GM12878 (cell line): ENCODE measurements at regions not wholly inside any gene's neighbourhood (a gene's known extent, or its start where the extent isn't known, plus 50 kb on each side); places are given as distances from the start of the nearest gene placed in this dataset.

Experiments
- ATAC-seq: fragments of 200-7000 bp; cut with Tn5 transposase; 3 replicates; pipeline ENCODE4 v1.9.1; 2020; ENCODE audit warnings: mild to moderate bottlenecking, moderate library complexity
- BruUV-seq: library from RNA; stranded (reverse); fragments of 400-500 nt; replicated peaks from 2 replicates; lab custom pipeline; 2021; lab: Mats Ljungman, UMichigan
- CTCF ChIA-PET: fragments of 300-600 bp; sonication (Branson Sonifier 250); formaldehyde crosslinking; extraction: SDS; loops from one replicate; lab custom pipeline; 2021; ENCODE audit warnings: inconsistent platforms; lab: Yijun Ruan, JAX
- POLR2A ChIA-PET: fragments of 350-600 bp; formaldehyde crosslinking; extraction: SDS; loops from one replicate; lab custom pipeline; 2021; ENCODE audit warnings: inconsistent platforms; lab: Charles Lee
- RAD21 ChIA-PET: fragments of 300-600 bp; sonication (Branson Sonifier 250); formaldehyde crosslinking; loops from one replicate; lab custom pipeline; 2023; ENCODE audit warnings: antibody characterized with exemption; ENCODE audit not compliant: unreplicated experiment; lab: Charles Lee
- SMC1A ChIA-PET: fragments of 300-600 bp; sonication (Branson Sonifier 250); formaldehyde crosslinking; loops from one replicate; lab custom pipeline; 2023; ENCODE audit not compliant: unreplicated experiment, uncharacterized antibody; lab: Charles Lee
- DNase-seq: peaks from one replicate; pipeline ENCODE4 v3.0.0-alpha.2; 2011; ENCODE audit warnings: low read depth, low spot score
- FAIRE-seq: peaks from 3 replicates; lab custom pipeline; 2011; peaks lifted over from hg19 to GRCh38; lab: Jason Lieb, UNC
- H2AFZ ChIP-seq: 2 replicates; pipeline ENCODE4 v1.6.0; 2011; ENCODE audit warnings: low read depth, low read length, control low read depth; ENCODE audit not compliant: control insufficient read depth
- H3K27ac ChIP-seq: 2 replicates; pipeline ENCODE4 v1.5.1; 2011; ENCODE audit warnings: control low read depth; ENCODE audit not compliant: control insufficient read depth, insufficient read depth
- H3K27me3 ChIP-seq, 2 experiments: replicated peaks in 1 of 2; 2 replicates each; pipeline versions ENCODE4 v1.6.0 to v1.6.1; 2011; ENCODE audit warnings: low read length in 1 of 2; ENCODE audit not compliant: control insufficient read depth in 2 of 2, insufficient read depth in 2 of 2
- H3K36me3 ChIP-seq, 2 experiments: 2 replicates each; pipeline ENCODE4 v1.5.1; 2011; ENCODE audit warnings: low read length in 1 of 2; ENCODE audit not compliant: control insufficient read depth in 2 of 2, insufficient read depth in 2 of 2
- H3K4me1 ChIP-seq: 2 replicates; pipeline ENCODE4 v1.6.1; 2011; ENCODE audit warnings: mild to moderate bottlenecking, low read length, moderate library complexity, mixed read lengths; ENCODE audit not compliant: control insufficient read depth, insufficient read depth
- H3K4me2 ChIP-seq: 2 replicates; pipeline ENCODE4 v1.6.0; 2011; ENCODE audit warnings: control low read depth; ENCODE audit not compliant: control insufficient read depth, insufficient read depth
- H3K4me3 ChIP-seq: fragments of 200-600 bp; sonication (generic); 2 replicates; pipeline ENCODE4 v1.5.1; 2016
- H3K79me2 ChIP-seq: 2 replicates; pipeline ENCODE4 v1.6.0; 2011; ENCODE audit warnings: low read length; ENCODE audit not compliant: control insufficient read depth, insufficient read depth
- H3K9ac ChIP-seq: 2 replicates; pipeline ENCODE4 v1.8.0; 2011; ENCODE audit warnings: low read length, control low read depth, mixed read lengths; ENCODE audit not compliant: control insufficient read depth, insufficient read depth
- H3K9me3 ChIP-seq: replicated peaks from 3 replicates; pipeline ENCODE4 v1.5.1; 2011; ENCODE audit warnings: mild to moderate bottlenecking, low read length; ENCODE audit not compliant: control insufficient read depth, insufficient read depth
- H4K20me1 ChIP-seq: 2 replicates; pipeline ENCODE4 v1.6.0; 2011; ENCODE audit not compliant: control insufficient read depth, insufficient read depth
- BHLHE40 ChIP-seq, 2 experiments: fragments of 450-650 bp in 1 of 2; IDR thresholded peaks; 2 replicates each; pipeline ENCODE4 v1.6.1; 2011 to 2017; ENCODE audit warnings: low read depth in 2 of 2, borderline replicate concordance in 1 of 2, improper control_type of control experiment in 1 of 2, low read length in 1 of 2, mild to moderate bottlenecking in 1 of 2
- BRCA1 ChIP-seq: IDR thresholded peaks from 2 replicates; pipeline ENCODE4 v1.6.1; 2011; ENCODE audit warnings: low read depth, low read length, improper control_type of control experiment
- CREM ChIP-seq: IDR thresholded peaks from 2 replicates; pipeline ENCODE4 v1.6.1; 2014; ENCODE audit warnings: antibody characterized with exemption, low read depth
- HDAC6 ChIP-seq: fragments of 200-600 bp; sonication (generic); IDR thresholded peaks from one replicate; pipeline ENCODE4 v1.8.0; 2017; ENCODE audit warnings: antibody characterized with exemption; ENCODE audit not compliant: unreplicated experiment
- KAT2A ChIP-seq: conservative IDR thresholded peaks from 2 replicates; pipeline ENCODE4 v1.6.1; 2011; ENCODE audit warnings: low read depth, low read length; ENCODE audit not compliant: control insufficient read depth
- KLF5 ChIP-seq: fragments of 450-650 bp; IDR thresholded peaks from 2 replicates; pipeline ENCODE4 v1.6.1; 2014; ENCODE audit warnings: mild to moderate bottlenecking; ENCODE audit not compliant: partially characterized antibody
- MYB ChIP-seq: fragments of 150-350 bp; IDR thresholded peaks from 2 replicates; pipeline ENCODE4 v1.6.1; 2014; ENCODE audit warnings: mild to moderate bottlenecking, low read depth, low read length, borderline replicate concordance
- RAD21 ChIP-seq: IDR thresholded peaks from 2 replicates; pipeline ENCODE4 v1.6.1; 2011; ENCODE audit warnings: mild to moderate bottlenecking, low read depth, low read length, moderate library complexity; ENCODE audit not compliant: insufficient read depth
- STAT1 ChIP-seq: fragments of 450-650 bp; conservative IDR thresholded peaks from 2 replicates; pipeline ENCODE4 v1.6.1; 2014; ENCODE audit warnings: antibody characterized with exemption, mild to moderate bottlenecking
- TARDBP ChIP-seq: IDR thresholded peaks from 2 replicates; pipeline ENCODE4 v1.6.1; 2016; ENCODE audit warnings: borderline replicate concordance
- ZBED1 ChIP-seq: IDR thresholded peaks from 2 replicates; pipeline ENCODE4 v1.6.1; 2016; ENCODE audit warnings: borderline replicate concordance
- ZNF217 ChIP-seq: fragments of 450-650 bp; IDR thresholded peaks from 2 replicates; pipeline ENCODE4 v1.6.1; 2017; ENCODE audit warnings: antibody characterized with exemption, mild to moderate bottlenecking
- WGBS: methylation state at CpG from one replicate; pipeline ENCODE4 v1.1.6; 2016; ENCODE audit warnings: low lambda C conversion rate; ENCODE audit not compliant: insufficient replicate concordance, insufficient coverage; ENCODE audit errors: missing lambda C conversion rate; 5-methylcytosine and 5-hydroxymethylcytosine counted together
- in situ Hi-C: fragments of 300-500 bp; cut with MboI; formaldehyde crosslinking; loops from 9 replicates; pipeline ENCODE4 v1.14.3; 2018; ENCODE audit warnings: mixed read lengths
- intact Hi-C: fragments of 100-400 bp; cut with micrococcal nuclease; formaldehyde crosslinking; loops from one replicate; pipeline ENCODE4 v1.14.2; 2022; ENCODE audit not compliant: unreplicated experiment
- TF ChIP-seq, protein P1 (sequence below): fragments of 450-650 bp; IDR thresholded peaks from 2 replicates; pipeline ENCODE4 v1.6.1; 2014; ENCODE audit warnings: mild to moderate bottlenecking
- TF ChIP-seq, protein P2 (sequence below): fragments of 450-650 bp; IDR thresholded peaks from 2 replicates; pipeline ENCODE4 v1.6.1; 2016; ENCODE audit warnings: mild to moderate bottlenecking, moderate library complexity, borderline replicate concordance
- TF ChIP-seq, protein P3 (sequence below): fragments of 450-650 bp; IDR thresholded peaks from 2 replicates; pipeline ENCODE4 v1.6.1; 2016; ENCODE audit warnings: mild to moderate bottlenecking

DNA sequence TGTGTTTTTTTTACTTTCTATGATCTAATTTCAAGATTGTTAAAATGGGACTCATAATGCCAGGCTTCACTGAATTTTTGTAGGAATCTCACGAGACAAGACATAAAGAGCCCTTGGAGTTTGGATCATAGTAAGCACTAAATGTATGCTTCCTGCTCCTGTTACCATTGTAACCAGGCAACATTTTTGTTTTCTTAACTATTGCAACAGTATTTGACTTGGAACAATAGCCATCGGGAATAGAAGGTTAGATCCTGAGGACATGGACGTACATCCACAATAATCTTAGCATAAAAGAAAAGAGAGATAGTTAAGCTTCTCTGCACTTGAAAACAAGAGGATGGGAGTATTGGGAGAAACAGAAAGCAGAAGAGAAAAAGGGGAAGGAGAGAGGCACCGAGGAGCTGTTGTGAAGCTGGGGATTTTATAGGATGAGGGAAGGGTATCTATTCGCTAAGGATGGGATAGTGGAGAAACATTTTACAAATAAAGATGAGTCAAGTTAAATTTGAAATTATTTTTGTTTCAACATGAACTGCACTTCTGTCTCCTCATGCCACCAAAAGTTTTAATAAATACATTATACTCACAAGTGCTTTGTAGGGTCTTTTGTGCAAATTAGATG, 131.4 kb downstream of the TMCO5A start:
- Histone ChIP-seq H3K9me3 (no peaks in the 10 kb centered on the region), H3K9ac (no peak overlapping the region), H3K27me3 (no peaks in the 10 kb centered on the region), H3K27ac (no peak overlapping the region), H3K4me3 (no peak overlapping the region), H2AFZ (no peak overlapping the region), H3K79me2 (no peaks in the 10 kb centered on the region), H3K4me1 (peaks cover 17% of the 10 kb centered on the region; the same call in 1 of the 2 replicates), H3K4me2 (no peak overlapping the region), H4K20me1 (no peaks in the 10 kb centered on the region), H3K36me3 (no peaks in the 10 kb centered on the region)
- SMC1A ChIA-PET, result interaction anchor here (0.6 to 4.3 kb wide), 7 partner anchors 7 to 45 kb away, joined by 3 to 60 read pairs (median 6); no protein-coding TSS in a partner anchor
- intact Hi-C loops (no loop called here), in situ Hi-C loops (no loop called here)
- BruUV-seq, result no TSS peak
- POLR2A ChIA-PET, result interaction anchor here (1.0 kb wide), 1 partner anchor 12 kb away, joined by 4 read pairs; no protein-coding TSS in a partner anchor
- DNase-seq (no peak), FAIRE-seq (no peak), ATAC-seq (no peak)
- CTCF ChIA-PET, result interaction anchor here (0.7 to 1.0 kb wide), 2 partner anchors 13 to 14 kb away, joined by 3 read pairs; no protein-coding TSS in a partner anchor
- WGBS, result 56% methylated on average over 5 of the region's 5 CpGs
- RAD21 ChIA-PET, result interaction anchor here (0.6 to 1.6 kb wide), 3 partner anchors 60 to 1972 kb away, joined by 3 read pairs; no protein-coding TSS in a partner anchor
- no peak for TF ChIP-seq ZBED1
- no peak for TF ChIP-seq RAD21
- no peak for TF ChIP-seq CREM
- no peak for TF ChIP-seq BRCA1
- no peak for TF ChIP-seq STAT1
- no peak for TF ChIP-seq KLF5
- no peak for TF ChIP-seq TARDBP
- TF ChIP-seq, protein P1, sequence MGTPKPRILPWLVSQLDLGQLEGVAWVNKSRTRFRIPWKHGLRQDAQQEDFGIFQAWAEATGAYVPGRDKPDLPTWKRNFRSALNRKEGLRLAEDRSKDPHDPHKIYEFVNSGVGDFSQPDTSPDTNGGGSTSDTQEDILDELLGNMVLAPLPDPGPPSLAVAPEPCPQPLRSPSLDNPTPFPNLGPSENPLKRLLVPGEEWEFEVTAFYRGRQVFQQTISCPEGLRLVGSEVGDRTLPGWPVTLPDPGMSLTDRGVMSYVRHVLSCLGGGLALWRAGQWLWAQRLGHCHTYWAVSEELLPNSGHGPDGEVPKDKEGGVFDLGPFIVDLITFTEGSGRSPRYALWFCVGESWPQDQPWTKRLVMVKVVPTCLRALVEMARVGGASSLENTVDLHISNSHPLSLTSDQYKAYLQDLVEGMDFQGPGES, result no peak
- no peak for TF ChIP-seq MYB
- TF ChIP-seq ZNF217, result no peak
- TF ChIP-seq HDAC6, result no peak
- no peak for TF ChIP-seq KAT2A
- TF ChIP-seq, protein P2, sequence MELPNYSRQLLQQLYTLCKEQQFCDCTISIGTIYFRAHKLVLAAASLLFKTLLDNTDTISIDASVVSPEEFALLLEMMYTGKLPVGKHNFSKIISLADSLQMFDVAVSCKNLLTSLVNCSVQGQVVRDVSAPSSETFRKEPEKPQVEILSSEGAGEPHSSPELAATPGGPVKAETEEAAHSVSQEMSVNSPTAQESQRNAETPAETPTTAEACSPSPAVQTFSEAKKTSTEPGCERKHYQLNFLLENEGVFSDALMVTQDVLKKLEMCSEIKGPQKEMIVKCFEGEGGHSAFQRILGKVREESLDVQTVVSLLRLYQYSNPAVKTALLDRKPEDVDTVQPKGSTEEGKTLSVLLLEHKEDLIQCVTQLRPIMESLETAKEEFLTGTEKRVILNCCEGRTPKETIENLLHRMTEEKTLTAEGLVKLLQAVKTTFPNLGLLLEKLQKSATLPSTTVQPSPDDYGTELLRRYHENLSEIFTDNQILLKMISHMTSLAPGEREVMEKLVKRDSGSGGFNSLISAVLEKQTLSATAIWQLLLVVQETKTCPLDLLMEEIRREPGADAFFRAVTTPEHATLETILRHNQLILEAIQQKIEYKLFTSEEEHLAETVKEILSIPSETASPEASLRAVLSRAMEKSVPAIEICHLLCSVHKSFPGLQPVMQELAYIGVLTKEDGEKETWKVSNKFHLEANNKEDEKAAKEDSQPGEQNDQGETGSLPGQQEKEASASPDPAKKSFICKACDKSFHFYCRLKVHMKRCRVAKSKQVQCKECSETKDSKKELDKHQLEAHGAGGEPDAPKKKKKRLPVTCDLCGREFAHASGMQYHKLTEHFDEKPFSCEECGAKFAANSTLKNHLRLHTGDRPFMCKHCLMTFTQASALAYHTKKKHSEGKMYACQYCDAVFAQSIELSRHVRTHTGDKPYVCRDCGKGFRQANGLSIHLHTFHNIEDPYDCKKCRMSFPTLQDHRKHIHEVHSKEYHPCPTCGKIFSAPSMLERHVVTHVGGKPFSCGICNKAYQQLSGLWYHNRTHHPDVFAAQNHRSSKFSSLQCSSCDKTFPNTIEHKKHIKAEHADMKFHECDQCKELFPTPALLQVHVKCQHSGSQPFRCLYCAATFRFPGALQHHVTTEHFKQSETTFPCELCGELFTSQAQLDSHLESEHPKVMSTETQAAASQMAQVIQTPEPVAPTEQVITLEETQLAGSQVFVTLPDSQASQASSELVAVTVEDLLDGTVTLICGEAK, result no peak
- TF ChIP-seq BHLHE40 (IDR thresholded peaks at IDR 0.05; ENCODE audit: borderline replicate concordance in 1 of 2, low read depth in 2 of 2, low read length in 1 of 2), result no peak
- TF ChIP-seq, protein P3, sequence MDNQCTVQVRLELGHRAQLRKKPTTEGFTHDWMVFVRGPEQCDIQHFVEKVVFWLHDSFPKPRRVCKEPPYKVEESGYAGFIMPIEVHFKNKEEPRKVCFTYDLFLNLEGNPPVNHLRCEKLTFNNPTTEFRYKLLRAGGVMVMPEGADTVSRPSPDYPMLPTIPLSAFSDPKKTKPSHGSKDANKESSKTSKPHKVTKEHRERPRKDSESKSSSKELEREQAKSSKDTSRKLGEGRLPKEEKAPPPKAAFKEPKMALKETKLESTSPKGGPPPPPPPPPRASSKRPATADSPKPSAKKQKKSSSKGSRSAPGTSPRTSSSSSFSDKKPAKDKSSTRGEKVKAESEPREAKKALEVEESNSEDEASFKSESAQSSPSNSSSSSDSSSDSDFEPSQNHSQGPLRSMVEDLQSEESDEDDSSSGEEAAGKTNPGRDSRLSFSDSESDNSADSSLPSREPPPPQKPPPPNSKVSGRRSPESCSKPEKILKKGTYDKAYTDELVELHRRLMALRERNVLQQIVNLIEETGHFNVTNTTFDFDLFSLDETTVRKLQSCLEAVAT, result no peak
